Sigmoid colon (tissue), 6 donors: ENCODE measurements at regions not wholly inside any gene's neighbourhood (a gene's known extent, or its start where the extent isn't known, plus 50 kb on each side); places are given as distances from the start of the nearest gene placed in this dataset.
"Not testable (repeated sequence)": the region's sequence is repeated elsewhere in the genome, so short reads cannot be mapped to it uniquely, and the experiment has no call there.

Source experiments
- DNase-seq: peaks from one replicate; pipeline ENCODE4 v3.0.0-alpha.2; 2019
- H3K27ac ChIP-seq, 4 donors: fragments of 200-600 bp; sonication (generic); one replicate each; pipeline ENCODE4 v1.5.1; 2016 to 2019; ENCODE audit warnings: mild to moderate bottlenecking in 1 of 4
- H3K27me3 ChIP-seq, 3 donors: fragments of 200-600 bp; sonication (generic); one replicate each; pipeline ENCODE4 v1.5.1; 2019; ENCODE audit warnings: mild to moderate bottlenecking in 1 of 3
- H3K36me3 ChIP-seq, 4 donors: fragments of 200-600 bp; sonication (generic); one replicate each; pipeline ENCODE4 v1.5.1; 2016 to 2019
- H3K4me1 ChIP-seq, 4 donors: fragments of 200-600 bp; sonication (generic); one replicate each; pipeline ENCODE4 v1.5.1; 2017 to 2019
- H3K4me3 ChIP-seq, 4 donors: fragments of 200-600 bp; sonication (generic); one replicate each; pipeline ENCODE4 v1.5.1; 2017 to 2019; ENCODE audit warnings: mild to moderate bottlenecking in 2 of 4, moderate library complexity in 1 of 4
- H3K9me3 ChIP-seq, 4 donors: fragments of 200-600 bp in 3 of 4; sonication (generic) in 3 of 4; one replicate each; pipeline versions ENCODE4 v1.5.1 to v1.6.1; 2013 to 2019
- POLR2AphosphoS5 ChIP-seq, 4 donors: sonication (generic); formaldehyde crosslinking; IDR thresholded peaks; one replicate each; pipeline ENCODE4 v1.6.1; 2017; ENCODE audit warnings: antibody characterized with exemption in 4 of 4
- WGBS, 2 donors: extraction: QIAGEN DNeasy Blood & Tissue Kit; methylation state at CpG; one replicate each; pipeline ENCODE4 v1.1.7; 2013; 5-methylcytosine and 5-hydroxymethylcytosine counted together
- intact Hi-C: fragments of 100-400 bp; cut with DNase I; formaldehyde crosslinking; loops from one replicate; pipeline ENCODE4 v1.15.1; 2023
- donor health status: healthy with polysubstance abuse.
- donor health status: healthy.

GRCh38 chr9:61817127-61817705 is 627.4 kb downstream of the SPATA31A7 start:
- H3K27ac ChIP-seq, H3K4me1 ChIP-seq, intact Hi-C loops, H3K27me3 ChIP-seq, H3K9me3 ChIP-seq, H3K36me3 ChIP-seq, H3K4me3 ChIP-seq, DNase-seq: not testable (repeated sequence)
- WGBS, 2 donors: 100% methylated on average over 1 of the region's 4 CpGs; no CpG with 5 or more reads in 1 of the 2 donors

DNA sequence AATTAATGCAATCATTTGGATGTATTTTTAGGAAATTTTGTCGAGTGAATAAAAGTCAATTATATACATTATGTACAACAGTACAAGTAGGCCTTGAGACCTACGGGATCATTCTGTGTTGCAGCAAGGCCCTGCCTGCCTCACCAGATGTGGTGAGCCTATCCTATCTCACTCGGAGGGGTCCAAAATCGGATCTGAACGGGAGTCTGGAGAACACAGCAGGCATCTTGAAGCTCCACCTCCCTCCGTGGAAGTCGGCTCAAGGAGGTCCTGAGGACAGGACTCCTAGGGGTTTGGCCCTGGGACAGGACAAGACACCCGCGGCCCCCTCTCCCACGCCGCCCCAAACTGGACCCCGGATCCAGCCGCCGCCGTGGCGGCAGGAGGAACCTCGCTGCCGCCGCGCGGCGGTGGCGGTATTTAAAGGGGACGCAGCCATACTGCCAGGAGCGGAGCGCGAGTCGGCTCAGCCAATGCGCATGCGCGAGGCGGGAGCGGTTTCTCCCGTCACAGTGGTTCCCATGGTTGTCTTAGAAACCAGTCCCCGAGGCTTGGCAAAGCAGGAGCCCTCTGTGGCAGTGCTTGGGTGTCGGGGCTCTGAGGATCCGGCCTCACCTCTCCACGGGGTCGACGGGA is 663.9 kb downstream of the SPATA31A7 start:
- H3K4me3 ChIP-seq: peak overlapping the region; percentile 31 to 43 (median 40)
- 0% methylated on average over 16 to 17 of the region's 40 CpGs for WGBS, 2 donors
- intact Hi-C loops, H3K4me1 ChIP-seq, H3K36me3 ChIP-seq, H3K27me3 ChIP-seq, H3K9me3 ChIP-seq: not testable (repeated sequence)
- H3K27ac ChIP-seq: peak overlapping the region; percentile 57 to 68 (median 67)
- peak in 2 of 4 donors; percentile 32 to 42 for TF ChIP-seq POLR2AphosphoS5 (IDR thresholded peaks at IDR 0.05)
- peak; percentile 96 for DNase-seq

DNA sequence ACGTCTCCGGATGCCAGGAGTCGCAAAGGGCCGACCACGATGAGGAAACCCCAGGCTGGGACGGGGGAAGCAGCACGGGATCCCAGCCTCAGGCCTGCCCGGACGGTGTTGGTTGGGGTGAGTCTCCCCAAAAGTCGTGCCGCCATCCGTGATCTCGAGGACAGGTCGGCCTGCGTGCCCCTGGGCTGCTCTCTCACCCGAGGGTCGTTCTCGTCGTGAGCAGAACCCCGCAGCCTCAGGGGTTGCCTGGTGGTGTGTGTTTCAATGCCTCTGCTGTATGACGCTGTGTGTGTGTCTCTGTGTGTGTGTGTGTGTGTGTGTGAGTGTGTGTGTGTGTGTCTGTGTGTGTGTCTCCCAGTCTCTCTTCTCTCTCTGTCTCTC is 664.4 kb downstream of the SPATA31A7 start:
- H3K4me1 ChIP-seq, H3K36me3 ChIP-seq, intact Hi-C loops, H3K9me3 ChIP-seq, H3K27me3 ChIP-seq: not testable (repeated sequence)
- 22 to 44% methylated on average over 8 of the region's 21 CpGs for WGBS, 2 donors
- DNase-seq: peak; percentile 46
- Histone ChIP-seq H3K4me3 (peak overlapping the region; percentile 31 to 43 (median 40)), H3K27ac (peak overlapping the region; percentile 57 to 68 (median 67))

GRCh38 chr9:61856283-61856682 is 666.4 kb downstream of the SPATA31A7 start:
- DNase-seq, H3K9me3 ChIP-seq, H3K4me3 ChIP-seq, H3K36me3 ChIP-seq, H3K27ac ChIP-seq, H3K4me1 ChIP-seq, H3K27me3 ChIP-seq, intact Hi-C loops: not testable (repeated sequence)
- WGBS, 2 donors: no CpG with 5 or more reads among the region's 33 CpGs

GRCh38 chr9:61856858-61857453 is 667.1 kb downstream of the SPATA31A7 start:
- H3K4me1 ChIP-seq, H3K36me3 ChIP-seq, DNase-seq, H3K4me3 ChIP-seq, intact Hi-C loops, H3K27ac ChIP-seq, H3K9me3 ChIP-seq, H3K27me3 ChIP-seq: not testable (repeated sequence)
- WGBS, 2 donors: 38 to 53% methylated on average over 4 of the region's 28 CpGs

GRCh38 chr9:61857709-61858351 is 668.0 kb downstream of the SPATA31A7 start:
- H3K9me3 ChIP-seq, H3K4me3 ChIP-seq, H3K4me1 ChIP-seq, H3K27me3 ChIP-seq, H3K36me3 ChIP-seq, intact Hi-C loops, H3K27ac ChIP-seq, DNase-seq: not testable (repeated sequence)
- no CpG with 5 or more reads among the region's 42 CpGs for WGBS, 2 donors

- H3K27ac ChIP-seq: peak overlapping the region in 1 of 4 donors; percentile 39
- H3K36me3 ChIP-seq, H3K4me1 ChIP-seq, H3K4me3 ChIP-seq, H3K9me3 ChIP-seq, H3K27me3 ChIP-seq, intact Hi-C loops: not testable (repeated sequence)
- DNase-seq: peak; percentile 90
- 19 to 75% methylated on average over 12 of the region's 29 CpGs for WGBS, 2 donors
Measured at GRCh38 chr9:61862431-61862971, 672.7 kb downstream of the SPATA31A7 start.

DNA sequence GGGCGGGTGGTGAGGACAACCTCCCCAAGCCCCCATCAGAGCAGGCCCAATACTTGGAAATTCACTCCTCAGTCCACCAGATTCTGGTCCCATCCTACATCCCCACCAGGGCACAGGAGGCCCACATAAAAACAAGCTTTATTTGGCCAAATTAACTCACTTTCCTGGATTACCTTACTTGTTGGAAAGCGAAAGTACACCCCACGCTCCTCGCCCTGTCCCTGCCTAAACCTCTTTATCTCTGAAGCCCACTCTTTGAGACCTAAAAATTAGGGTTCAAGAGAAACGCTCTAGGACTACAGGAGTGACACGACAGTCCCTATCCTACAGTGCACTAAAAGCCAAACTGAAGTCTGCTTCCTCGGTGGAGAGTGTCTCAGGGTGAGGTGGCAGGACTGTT is 674.6 kb downstream of the SPATA31A7 start:
- peak overlapping the region in 3 of 4 donors; percentile 67 to 75 (median 70) for H3K27ac ChIP-seq
- DNase-seq: peak; percentile 40
- H3K9me3 ChIP-seq, intact Hi-C loops, H3K36me3 ChIP-seq, H3K27me3 ChIP-seq, H3K4me1 ChIP-seq: not testable (repeated sequence)
- 88% methylated on average over 4 of the region's 7 CpGs for WGBS, 2 donors
- peak overlapping the region in 2 of 4 donors; percentile 14 to 27 for H3K4me3 ChIP-seq

GRCh38 chr9:61868965-61869364 is 679.1 kb downstream of the SPATA31A7 start:
- no CpG with 5 or more reads among the region's 32 CpGs for WGBS, 2 donors

DNA sequence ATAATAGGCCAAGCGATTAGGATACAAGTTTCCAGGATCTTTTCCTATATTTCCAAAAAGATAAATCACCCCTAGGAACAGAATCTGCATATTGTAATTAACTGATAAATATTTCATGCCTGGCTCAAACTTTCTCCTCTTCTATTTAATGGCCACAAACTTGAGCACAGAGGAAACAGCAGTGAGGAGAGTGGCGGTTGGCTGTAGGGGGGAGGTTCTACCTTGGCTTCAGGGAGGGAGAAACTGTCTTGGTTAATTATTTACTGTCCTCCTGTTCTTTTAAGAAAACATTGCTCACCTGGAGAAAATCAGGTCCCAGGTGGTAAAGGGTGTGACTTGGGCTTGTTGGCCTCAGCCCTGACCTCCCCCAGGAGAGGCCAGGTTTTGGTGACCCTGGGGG is 682.5 kb downstream of the SPATA31A7 start:
- intact Hi-C loops: not testable (repeated sequence)
- 23 to 63% methylated on average over 1 of the region's 2 CpGs for WGBS, 2 donors

More at GRCh38 chr9:61868965-61869364, 679.1 kb downstream of the SPATA31A7 start:
- H3K27me3 ChIP-seq, H3K9me3 ChIP-seq, H3K4me3 ChIP-seq, H3K4me1 ChIP-seq, H3K27ac ChIP-seq, H3K36me3 ChIP-seq, intact Hi-C loops, DNase-seq: not testable (repeated sequence)

More for the DNA sequence above, 682.5 kb downstream of the SPATA31A7 start:
- not testable (repeated sequence) for H3K27ac ChIP-seq, DNase-seq, H3K27me3 ChIP-seq, H3K4me1 ChIP-seq, H3K36me3 ChIP-seq, H3K9me3 ChIP-seq, H3K4me3 ChIP-seq
